GM23338 (cell line): ENCODE measurements at regions not wholly inside any gene's neighbourhood (a gene's known extent, or its start where the extent isn't known, plus 50 kb on each side); places are given as distances from the start of the nearest gene placed in this dataset.

Experiments used
- ATAC-seq: fragments of 200-7000 bp; cut with Tn5 transposase; 3 replicates; pipeline ENCODE4 v1.9.1; 2020
- DNase-seq: peaks from one replicate; pipeline ENCODE4 v3.0.0-alpha.2; 2015; ENCODE audit warnings: low spot score
- H2AFZ ChIP-seq: fragments of 200-600 bp; sonication (generic); 2 replicates; pipeline ENCODE4 v1.8.0; 2016; ENCODE audit warnings: antibody characterized with exemption, mild to moderate bottlenecking, moderate library complexity
- H3F3A ChIP-seq: fragments of 200-600 bp; sonication (generic); replicated peaks from 2 replicates; pipeline ENCODE4 v1.8.0; 2017; ENCODE audit warnings: antibody characterized with exemption, mixed run types, low read depth
- H3K27ac ChIP-seq: fragments of 200-600 bp; sonication (generic); 2 replicates; pipeline ENCODE4 v1.6.1; 2016; ENCODE audit warnings: low read depth
- H3K27me3 ChIP-seq: fragments of 200-600 bp; sonication (generic); 2 replicates; pipeline ENCODE4 v1.8.0; 2016; ENCODE audit warnings: mild to moderate bottlenecking, mixed run types, moderate library complexity; ENCODE audit not compliant: insufficient read depth
- H3K36me3 ChIP-seq: fragments of 200-600 bp; sonication (generic); 2 replicates; pipeline ENCODE4 v1.8.0; 2016; ENCODE audit warnings: mild to moderate bottlenecking; ENCODE audit not compliant: insufficient read depth
- H3K4me1 ChIP-seq: fragments of 200-600 bp; sonication (generic); 2 replicates; pipeline ENCODE4 v1.8.0; 2016; ENCODE audit warnings: mild to moderate bottlenecking, moderate library complexity; ENCODE audit not compliant: insufficient read depth
- H3K4me2 ChIP-seq: fragments of 200-600 bp; sonication (generic); 2 replicates; pipeline ENCODE4 v1.7.1; 2017; ENCODE audit warnings: mixed run types
- H3K4me3 ChIP-seq: fragments of 200-600 bp; sonication (generic); 2 replicates; pipeline ENCODE4 v1.6.1; 2016; ENCODE audit warnings: mixed run types
- H3K79me2 ChIP-seq: fragments of 200-600 bp; sonication (generic); replicated peaks from 2 replicates; pipeline ENCODE4 v1.8.0; 2017; ENCODE audit warnings: mild to moderate bottlenecking; ENCODE audit not compliant: insufficient read depth
- H3K9me2 ChIP-seq: fragments of 200-600 bp; sonication (generic); 2 replicates; pipeline ENCODE4 v1.8.0; 2017; ENCODE audit not compliant: insufficient read depth
- H4K20me1 ChIP-seq: fragments of 200-600 bp; sonication (generic); replicated peaks from 2 replicates; pipeline ENCODE4 v1.8.0; 2017; ENCODE audit warnings: mild to moderate bottlenecking; ENCODE audit not compliant: insufficient read depth
- H3K27ac Mint-ChIP-seq: 2 replicates; pipeline ENCODE4 v1.8.0; 2020; ENCODE audit warnings: inconsistent platforms, mild to moderate bottlenecking, moderate library complexity, mixed read lengths
- H3K27me3 Mint-ChIP-seq: 3 replicates; pipeline ENCODE4 v1.8.0; 2022; ENCODE audit warnings: low read depth, mild to moderate bottlenecking, moderate library complexity, mixed read lengths, inconsistent platforms; ENCODE audit not compliant: insufficient read depth, poor library complexity
- H3K36me3 Mint-ChIP-seq: 3 replicates; pipeline ENCODE4 v1.8.0; 2021; ENCODE audit warnings: low read depth, mild to moderate bottlenecking, inconsistent platforms, moderate library complexity, mixed read lengths
- H3K4me1 Mint-ChIP-seq: 3 replicates; pipeline ENCODE4 v1.8.0; 2020; ENCODE audit warnings: mild to moderate bottlenecking, inconsistent platforms, mixed read lengths
- H3K4me3 Mint-ChIP-seq: 3 replicates; pipeline ENCODE4 v1.8.0; 2021; ENCODE audit warnings: moderate library complexity, mild to moderate bottlenecking, inconsistent platforms, mixed read lengths
- H3K9me3 Mint-ChIP-seq: 3 replicates; pipeline ENCODE4 v1.8.0; 2020; ENCODE audit warnings: moderate library complexity, mild to moderate bottlenecking, inconsistent platforms, mixed read lengths
- CREB1 ChIP-seq: fragments of 250-450 bp; sonication (Bioruptor Pico); IDR thresholded peaks from 2 replicates; pipeline ENCODE4 v1.5.0; 2020; ENCODE audit warnings: low read depth, mild to moderate bottlenecking, moderate library complexity
- CTCF ChIP-seq, 2 experiments: fragments of 200-600 bp in 1 of 2; sonication (generic) in 1 of 2; conservative IDR thresholded peaks; 2 replicates each; pipeline versions ENCODE4 v1.5.1 to v1.6.1; 2016 to 2017; ENCODE audit warnings: antibody characterized with exemption in 2 of 2, low read depth in 2 of 2, mild to moderate bottlenecking in 2 of 2, moderate library complexity in 1 of 2
- EZH2 ChIP-seq: fragments of 200-600 bp; sonication (generic); IDR thresholded peaks from one replicate; pipeline ENCODE4 v1.8.0; 2017; ENCODE audit warnings: antibody characterized with exemption, mild to moderate bottlenecking, low read depth; ENCODE audit not compliant: unreplicated experiment
- EZH2phosphoT487 ChIP-seq: fragments of 200-600 bp; sonication (generic); IDR thresholded peaks from one replicate; pipeline ENCODE4 v1.8.1; 2018; ENCODE audit warnings: antibody characterized with exemption; ENCODE audit not compliant: unreplicated experiment
- POLR2AphosphoS5 ChIP-seq: IDR thresholded peaks from 2 replicates; pipeline ENCODE4 v1.6.1; 2016; ENCODE audit warnings: antibody characterized with exemption, low read depth
- REST ChIP-seq: IDR thresholded peaks from one replicate; pipeline ENCODE4 v1.6.1; 2018; ENCODE audit warnings: antibody characterized with exemption; ENCODE audit not compliant: unreplicated experiment
- ZNF114 ChIP-seq: fragments of 250-450 bp; sonication (Bioruptor Pico); IDR thresholded peaks from 2 replicates; pipeline ENCODE4 v1.5.0; 2020; ENCODE audit warnings: mild to moderate bottlenecking, moderate library complexity
- ZNF331 ChIP-seq: fragments of 250-450 bp; sonication (Bioruptor Pico); IDR thresholded peaks from 2 replicates; pipeline ENCODE4 v1.5.0; 2020; ENCODE audit warnings: low read depth, mild to moderate bottlenecking, moderate library complexity
- ZNF462 ChIP-seq: fragments of 250-450 bp; sonication (Bioruptor Pico); IDR thresholded peaks from 2 replicates; pipeline ENCODE4 v1.5.0; 2020; ENCODE audit warnings: mild to moderate bottlenecking, moderate library complexity

- TF ChIP-seq REST (no peak), ZNF114 (CRISPR knock-in tag) (no peak), ZNF331 (CRISPR knock-in tag) (no peak), EZH2 (no peak)
These were observed 260.3 kb downstream of the SNX13 start (continued) for GRCh38 chr7:17680026-17680425.

- DNase-seq (peak; percentile 56), ATAC-seq (no peak)
- Histone ChIP-seq H3K36me3 (no peaks in the 10 kb centered on the region), H2AFZ (no peak overlapping the region), H3K27me3 (no peaks in the 10 kb centered on the region), H3K4me3 (no peak overlapping the region), H3K4me2 (no peak overlapping the region), H3K27ac (no peak overlapping the region), H3K79me2 (no peaks in the 10 kb centered on the region), H3F3A (no peaks in the 10 kb centered on the region), H3K9me2 (no peaks in the 10 kb centered on the region), H3K4me1 (peaks cover 4% of the 10 kb centered on the region; the same call in 1 of the 2 replicates), H4K20me1 (no peaks in the 10 kb centered on the region)
- Mint-ChIP-seq H3K4me3 (no peak overlapping the region), H3K36me3 (no peaks in the 10 kb centered on the region), H3K4me1 (no peaks in the 10 kb centered on the region), H3K27ac (no peak overlapping the region), H3K9me3 (no peaks in the 10 kb centered on the region), H3K27me3 (peaks cover 2% of the 10 kb centered on the region)
- TF ChIP-seq CREB1 (CRISPR knock-in tag) (no peak), CTCF (conservative IDR thresholded peaks at IDR 0.05; ENCODE audit: low read depth in 2 of 2) (peak; percentile 51 to 85)
These were observed 259.3 kb downstream of the SNX13 start for GRCh38 chr7:17680943-17681351.

GRCh38 chr7:17681965-17682364, 258.3 kb downstream of the SNX13 start:
- H3K4me3 ChIP-seq, result no peak overlapping the region
- no peak overlapping the region for H2AFZ ChIP-seq
- H3K36me3 ChIP-seq, result no peaks in the 10 kb centered on the region
- H3K79me2 ChIP-seq, result no peaks in the 10 kb centered on the region
- H3K9me2 ChIP-seq, result 0 out of 2 replicates have a peak, but pooled peaks cover 3% of the 10 kb centered on the region
- H3K27me3 Mint-ChIP-seq, result peaks cover 2% of the 10 kb centered on the region
- H3K27me3 ChIP-seq, result no peaks in the 10 kb centered on the region
- no peak for ATAC-seq
- no peak overlapping the region for H3K4me3 Mint-ChIP-seq
- no peak overlapping the region for H3K27ac ChIP-seq
- H3K36me3 Mint-ChIP-seq, result no peaks in the 10 kb centered on the region
- H3K27ac Mint-ChIP-seq, result no peak overlapping the region
- no peaks in the 10 kb centered on the region for H3K4me1 Mint-ChIP-seq
- H3K9me3 Mint-ChIP-seq, result no peaks in the 10 kb centered on the region
- H3F3A ChIP-seq, result no peaks in the 10 kb centered on the region
- no peak overlapping the region for H3K4me2 ChIP-seq
- H4K20me1 ChIP-seq, result no peaks in the 10 kb centered on the region
- H3K4me1 ChIP-seq, result peaks cover 4% of the 10 kb centered on the region; the same call in 1 of the 2 replicates
- no peak for DNase-seq
- no peak for TF ChIP-seq EZH2phosphoT487
- no peak for TF ChIP-seq ZNF462 (CRISPR knock-in tag)
- TF ChIP-seq EZH2, result no peak
- no peak for TF ChIP-seq POLR2AphosphoS5
